ENCODE measurements at regions not wholly inside any gene's neighbourhood (a gene's known extent, or its start where the extent isn't known, plus 50 kb on each side); places are given as distances from the start of the nearest gene placed in this dataset.

DNA sequence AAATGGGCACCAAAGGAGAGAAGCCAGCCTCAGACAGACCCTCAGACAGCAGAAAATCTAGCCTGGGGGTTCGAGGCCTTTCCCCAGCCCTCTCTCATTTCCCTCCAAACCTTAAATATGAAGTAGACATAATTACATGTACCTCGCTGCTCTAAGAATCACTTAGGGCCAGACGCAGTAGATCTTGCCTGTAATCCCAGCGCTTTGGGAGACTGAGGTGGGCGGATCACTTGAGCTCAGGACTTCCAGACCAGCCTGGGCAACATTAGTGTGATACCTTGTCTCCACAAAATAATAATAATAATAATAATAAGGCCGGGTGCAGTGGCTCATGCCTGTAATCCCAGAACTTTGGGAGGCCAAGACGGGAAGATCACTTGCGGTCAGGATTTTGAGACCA, 52.1 kb upstream of the WNT7B start:
- TF ChIP-seq, protein P1, sequence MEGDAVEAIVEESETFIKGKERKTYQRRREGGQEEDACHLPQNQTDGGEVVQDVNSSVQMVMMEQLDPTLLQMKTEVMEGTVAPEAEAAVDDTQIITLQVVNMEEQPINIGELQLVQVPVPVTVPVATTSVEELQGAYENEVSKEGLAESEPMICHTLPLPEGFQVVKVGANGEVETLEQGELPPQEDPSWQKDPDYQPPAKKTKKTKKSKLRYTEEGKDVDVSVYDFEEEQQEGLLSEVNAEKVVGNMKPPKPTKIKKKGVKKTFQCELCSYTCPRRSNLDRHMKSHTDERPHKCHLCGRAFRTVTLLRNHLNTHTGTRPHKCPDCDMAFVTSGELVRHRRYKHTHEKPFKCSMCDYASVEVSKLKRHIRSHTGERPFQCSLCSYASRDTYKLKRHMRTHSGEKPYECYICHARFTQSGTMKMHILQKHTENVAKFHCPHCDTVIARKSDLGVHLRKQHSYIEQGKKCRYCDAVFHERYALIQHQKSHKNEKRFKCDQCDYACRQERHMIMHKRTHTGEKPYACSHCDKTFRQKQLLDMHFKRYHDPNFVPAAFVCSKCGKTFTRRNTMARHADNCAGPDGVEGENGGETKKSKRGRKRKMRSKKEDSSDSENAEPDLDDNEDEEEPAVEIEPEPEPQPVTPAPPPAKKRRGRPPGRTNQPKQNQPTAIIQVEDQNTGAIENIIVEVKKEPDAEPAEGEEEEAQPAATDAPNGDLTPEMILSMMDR (IDR thresholded peaks at IDR 0.05; ENCODE audit: low read depth, low read length, poor library complexity, severe bottlenecking), result no peak
- no peak for TF ChIP-seq EZH2phosphoT487 (IDR thresholded peaks at IDR 0.05; ENCODE audit: borderline replicate concordance, low read length)
